ENCODE measurements at regions not wholly inside any gene's neighbourhood (a gene's known extent, or its start where the extent isn't known, plus 50 kb on each side); places are given as distances from the start of the nearest gene placed in this dataset.

GRCh38 chr22:19661156-19661555 lies 53.1 kb upstream of the SEPTIN5 start:
- TF ChIP-seq CTCF (IDR thresholded peaks at IDR 0.05) (no peak), POLR2A (IDR thresholded peaks at IDR 0.05) (no peak), EP300 (IDR thresholded peaks at IDR 0.05) (no peak), POLR2AphosphoS5 (IDR thresholded peaks at IDR 0.05) (no peak)
